ENCODE measurements at regions not wholly inside any gene's neighbourhood (a gene's known extent, or its start where the extent isn't known, plus 50 kb on each side); places are given as distances from the start of the nearest gene placed in this dataset.

DNA sequence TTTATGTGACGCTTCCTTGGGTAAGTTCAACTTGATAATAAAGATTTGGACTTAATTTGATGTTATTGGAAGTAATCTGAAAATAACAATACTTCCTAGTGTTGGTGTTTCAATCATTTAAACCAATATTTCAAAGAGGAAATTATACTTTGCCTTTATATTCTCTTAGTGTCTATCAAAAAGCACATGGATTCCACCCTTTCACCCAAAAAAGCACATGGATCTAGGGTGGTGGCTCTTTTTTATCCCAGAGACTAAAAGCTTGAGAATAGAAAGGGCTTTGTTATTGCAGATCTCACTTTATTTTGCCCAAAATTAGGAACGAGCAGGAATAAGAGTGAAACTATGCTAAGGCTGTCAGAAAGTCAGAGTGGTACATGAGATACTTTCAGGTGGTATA, 75.1 kb upstream of the RASGEF1B start:
- TF ChIP-seq EP300 (IDR thresholded peaks at IDR 0.05) (no peak), POLR2AphosphoS5 (IDR thresholded peaks at IDR 0.05) (no peak)
- TF ChIP-seq, protein P1, sequence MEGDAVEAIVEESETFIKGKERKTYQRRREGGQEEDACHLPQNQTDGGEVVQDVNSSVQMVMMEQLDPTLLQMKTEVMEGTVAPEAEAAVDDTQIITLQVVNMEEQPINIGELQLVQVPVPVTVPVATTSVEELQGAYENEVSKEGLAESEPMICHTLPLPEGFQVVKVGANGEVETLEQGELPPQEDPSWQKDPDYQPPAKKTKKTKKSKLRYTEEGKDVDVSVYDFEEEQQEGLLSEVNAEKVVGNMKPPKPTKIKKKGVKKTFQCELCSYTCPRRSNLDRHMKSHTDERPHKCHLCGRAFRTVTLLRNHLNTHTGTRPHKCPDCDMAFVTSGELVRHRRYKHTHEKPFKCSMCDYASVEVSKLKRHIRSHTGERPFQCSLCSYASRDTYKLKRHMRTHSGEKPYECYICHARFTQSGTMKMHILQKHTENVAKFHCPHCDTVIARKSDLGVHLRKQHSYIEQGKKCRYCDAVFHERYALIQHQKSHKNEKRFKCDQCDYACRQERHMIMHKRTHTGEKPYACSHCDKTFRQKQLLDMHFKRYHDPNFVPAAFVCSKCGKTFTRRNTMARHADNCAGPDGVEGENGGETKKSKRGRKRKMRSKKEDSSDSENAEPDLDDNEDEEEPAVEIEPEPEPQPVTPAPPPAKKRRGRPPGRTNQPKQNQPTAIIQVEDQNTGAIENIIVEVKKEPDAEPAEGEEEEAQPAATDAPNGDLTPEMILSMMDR (IDR thresholded peaks at IDR 0.05), result no peak
